Stimulated activated CD4-positive, alpha-beta T cell treated with anti-CD3 and anti-CD28 coated beads, Interleukin-12 subunit alpha, Interleukin-12 subunit beta, amount 100 ng/mL, for 48 hours (primary cell): ENCODE measurements at regions not wholly inside any gene's neighbourhood (a gene's known extent, or its start where the extent isn't known, plus 50 kb on each side); places are given as distances from the start of the nearest gene placed in this dataset.

Experiments
- DNase-seq, 3 donors: peaks; one replicate each; pipeline ENCODE4 v3.0.0-alpha.2; 2020; ENCODE audit warnings: low read depth in 2 of 3, low spot score in 1 of 3

DNA sequence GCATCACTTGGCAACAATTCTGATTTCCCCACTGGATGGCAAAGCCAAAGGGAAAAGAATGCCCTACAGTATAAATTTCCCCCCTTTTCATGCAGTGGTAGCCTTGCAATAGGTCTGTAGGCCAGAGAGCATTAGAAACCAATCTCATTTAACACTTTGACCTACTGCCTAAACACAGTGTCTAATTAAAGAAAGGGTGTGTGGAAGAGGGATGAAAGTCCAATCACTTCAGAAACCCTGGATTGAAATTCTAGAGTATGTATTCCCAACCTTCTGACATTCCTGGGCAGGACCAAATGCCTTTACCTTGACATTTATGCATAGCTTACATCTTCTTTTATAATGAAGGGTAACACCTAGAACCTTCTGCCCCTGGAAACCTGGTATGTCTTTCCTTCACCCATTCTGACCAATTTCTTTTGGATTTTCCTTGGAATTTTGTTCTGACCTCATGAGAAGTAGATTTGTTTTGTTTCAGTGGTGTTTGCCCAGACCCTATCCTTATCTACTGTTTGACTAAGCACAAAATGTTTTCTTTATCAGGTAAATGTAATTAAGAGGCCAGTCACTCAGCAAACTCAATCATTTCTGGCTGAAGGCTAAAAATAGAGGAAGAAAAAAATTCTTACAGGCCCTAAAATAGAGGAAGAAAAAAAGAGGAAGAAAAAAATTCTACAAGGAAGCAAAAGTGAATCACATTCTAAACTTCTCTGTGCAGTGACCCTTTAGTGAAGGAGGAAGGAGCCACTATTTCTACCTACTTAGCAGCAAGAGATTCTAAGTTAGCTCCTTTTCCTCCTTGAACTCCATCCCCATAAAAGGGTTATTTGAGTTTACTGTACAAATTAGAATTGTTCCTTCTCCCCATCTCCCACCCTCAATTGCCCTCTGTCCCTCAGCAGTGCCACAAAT, 129.5 kb upstream of the DSCAM start:
- no peak for DNase-seq

DNA sequence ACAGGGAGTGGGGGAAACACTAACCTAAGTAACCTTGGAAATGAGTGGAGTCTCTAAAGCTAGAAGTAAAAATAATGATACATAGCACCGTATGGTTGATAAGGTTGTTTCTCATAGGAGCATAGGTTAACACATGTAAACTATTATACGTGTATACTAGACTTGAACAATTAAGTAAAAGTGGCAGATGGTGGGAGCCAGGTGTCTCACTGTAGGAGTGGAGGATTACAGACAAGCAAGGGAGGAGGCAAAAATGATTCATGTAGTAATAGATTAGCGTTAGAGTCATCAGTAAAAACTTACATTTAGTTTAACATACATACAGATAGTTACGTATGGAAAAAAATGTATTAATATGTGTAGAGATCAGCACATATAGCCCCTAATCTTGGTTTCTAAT, 138.4 kb upstream of the DSCAM start:
- DNase-seq, result no peak

DNA sequence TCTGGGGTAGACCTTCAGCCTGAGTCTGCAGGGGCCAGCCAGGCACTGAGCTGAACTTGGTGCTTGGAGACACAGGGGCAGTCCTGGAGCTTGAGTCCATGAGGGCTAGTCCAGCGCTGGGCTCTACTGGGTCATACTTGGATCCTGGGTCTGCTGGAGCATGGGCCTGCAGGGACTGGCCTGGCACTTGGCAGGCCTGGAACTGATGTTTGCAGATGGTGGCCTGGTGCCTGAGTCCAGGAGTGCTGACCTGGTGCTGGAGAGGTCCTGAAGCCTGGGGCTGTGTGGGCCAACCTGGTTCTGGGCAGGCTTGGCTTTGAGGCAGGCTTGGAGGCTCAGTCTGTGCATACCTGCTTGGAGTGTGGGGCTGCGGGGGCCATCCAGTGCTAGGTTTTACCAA, 143.4 kb upstream of the DSCAM start:
- no peak for DNase-seq

DNA sequence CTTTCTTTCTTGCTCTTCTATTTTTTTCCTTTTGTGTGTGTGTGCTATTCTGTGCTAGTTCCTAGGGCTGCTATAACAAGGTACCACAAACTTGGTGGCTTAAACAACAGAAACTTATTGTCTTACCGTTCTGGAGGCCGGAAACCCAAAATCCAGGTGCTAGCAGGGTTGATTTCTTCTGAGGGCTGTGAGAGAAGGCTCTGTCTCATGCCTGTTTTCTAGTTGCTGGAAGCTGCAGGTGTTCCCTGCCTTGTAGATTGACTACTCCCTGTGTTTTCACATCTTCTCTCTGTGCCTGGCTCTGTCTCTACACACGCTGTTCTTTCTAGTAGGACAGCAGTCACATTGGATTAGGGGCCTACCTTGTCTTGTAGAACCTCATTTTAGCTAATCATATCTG, 150.9 kb upstream of the DSCAM start:
- DNase-seq, result no peak

DNA sequence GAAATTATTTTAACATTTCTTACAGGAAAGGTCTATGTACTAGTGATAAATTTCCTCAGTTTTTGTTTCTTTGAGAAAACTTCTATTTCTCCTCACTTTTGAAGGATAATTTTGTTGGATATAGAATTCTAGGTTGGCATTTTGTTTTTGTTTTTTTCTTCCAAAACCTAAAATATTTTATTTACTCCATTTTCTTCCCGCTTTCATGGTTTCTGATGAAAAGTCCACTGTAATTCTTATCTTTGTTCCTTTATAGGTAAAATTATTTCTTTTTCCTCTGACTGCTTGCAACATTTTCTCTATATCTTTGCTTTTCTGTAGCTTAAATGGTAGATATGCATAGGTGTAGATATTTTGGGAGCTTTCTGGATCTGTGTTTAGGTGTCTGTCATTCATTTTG, 153.9 kb upstream of the DSCAM start:
- no peak for DNase-seq

- no peak for DNase-seq
These were observed 159.7 kb upstream of the DSCAM start for GRCh38 chr21:41006636-41007035.

- DNase-seq, result no peak
These were observed 159.6 kb upstream of the BACE2 start for GRCh38 chr21:41008351-41008750.

- DNase-seq, result no peak
These were observed 159.0 kb upstream of the BACE2 start for GRCh38 chr21:41008974-41009373.

GRCh38 chr21:41009398-41010100, 158.4 kb upstream of the BACE2 start:
- no peak for DNase-seq

DNA sequence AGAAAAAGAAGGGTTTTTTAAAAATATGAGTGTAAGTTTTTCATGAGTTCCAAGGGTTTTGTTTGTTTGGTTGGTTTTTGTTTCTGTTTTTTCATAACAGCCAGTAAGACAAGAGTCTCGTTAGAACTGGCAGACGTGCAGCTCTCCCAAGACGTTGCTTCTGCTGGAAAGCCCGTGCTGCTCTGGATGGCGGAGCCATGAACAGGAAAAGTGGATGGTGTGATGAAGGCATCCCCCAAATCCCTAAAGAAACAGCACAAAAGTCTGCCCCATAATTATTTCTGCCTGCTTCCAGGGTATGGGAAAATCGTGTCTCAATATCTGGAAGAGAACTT, 157.9 kb upstream of the BACE2 start:
- DNase-seq, result no peak

DNA sequence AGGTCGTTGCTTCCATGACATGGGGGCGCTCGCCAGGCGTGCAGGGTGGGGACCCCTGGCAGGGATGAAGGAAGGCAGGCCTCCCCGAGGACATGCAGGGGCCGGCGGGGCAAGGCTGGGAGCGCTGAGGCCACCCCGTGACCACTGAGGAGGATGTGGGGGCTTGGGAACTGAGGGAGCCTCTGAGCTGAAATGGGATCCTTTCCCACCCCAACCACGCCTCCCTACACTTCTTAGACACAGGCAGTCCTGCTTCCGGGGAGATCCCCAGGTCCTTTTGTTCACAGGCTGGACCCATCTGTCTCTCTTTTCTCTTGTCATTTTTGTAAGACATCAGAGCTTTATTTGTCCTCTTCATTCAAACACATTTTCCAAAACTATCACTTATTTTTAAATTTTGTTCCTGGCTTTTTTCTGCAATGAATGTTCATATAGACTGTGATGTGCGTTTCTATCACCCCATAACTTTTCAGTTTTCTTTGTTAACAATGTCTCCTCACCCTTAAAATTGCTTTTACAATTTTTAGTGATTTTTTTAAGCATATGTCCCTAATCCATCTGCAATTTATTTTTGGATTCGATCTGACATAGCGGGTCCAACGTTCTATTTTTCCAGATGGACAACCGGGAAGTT, 156.7 kb upstream of the BACE2 start:
- no peak for DNase-seq

DNA sequence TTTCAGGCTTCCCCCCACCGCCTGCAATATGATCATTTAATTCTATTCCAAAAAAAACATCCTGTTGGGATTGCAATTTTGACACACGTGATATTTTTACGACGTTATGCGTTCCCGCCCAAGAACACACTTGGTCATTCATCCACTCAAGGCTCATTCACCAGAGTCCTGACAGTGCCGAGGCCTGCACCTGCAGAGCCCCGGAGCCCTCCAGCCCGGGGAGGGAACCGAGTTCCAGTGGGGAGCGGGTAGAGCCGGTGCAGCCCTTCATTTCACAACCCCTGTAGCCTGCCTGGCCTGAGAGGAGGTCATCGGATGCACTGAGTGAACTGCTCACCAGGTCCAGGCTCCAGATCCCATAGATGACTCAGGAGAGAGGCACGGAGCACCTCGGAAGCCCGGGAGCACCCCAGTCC, 156.0 kb upstream of the BACE2 start:
- DNase-seq, result no peak

- no peak for DNase-seq
These were observed 155.5 kb upstream of the BACE2 start for GRCh38 chr21:41012425-41012824.

DNA sequence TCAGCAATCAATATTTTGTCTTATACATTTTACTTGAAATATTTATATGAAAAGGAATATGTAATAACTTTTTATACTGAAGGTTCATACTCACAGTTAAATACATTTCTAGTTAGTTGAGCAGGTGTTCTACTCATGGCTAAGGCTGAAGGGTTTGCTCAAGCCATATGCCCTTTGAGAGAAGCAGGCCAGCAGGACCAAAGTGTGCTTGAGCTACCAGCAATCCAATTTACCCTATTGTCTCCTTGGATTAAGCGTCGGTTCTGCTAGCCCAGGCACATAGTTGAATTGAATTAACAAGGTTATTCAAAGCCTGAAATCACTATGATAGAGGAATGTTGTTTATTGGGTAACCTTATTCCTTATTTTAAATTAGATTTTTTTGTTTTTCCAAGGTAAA, 151.5 kb upstream of the BACE2 start:
- no peak for DNase-seq

DNA sequence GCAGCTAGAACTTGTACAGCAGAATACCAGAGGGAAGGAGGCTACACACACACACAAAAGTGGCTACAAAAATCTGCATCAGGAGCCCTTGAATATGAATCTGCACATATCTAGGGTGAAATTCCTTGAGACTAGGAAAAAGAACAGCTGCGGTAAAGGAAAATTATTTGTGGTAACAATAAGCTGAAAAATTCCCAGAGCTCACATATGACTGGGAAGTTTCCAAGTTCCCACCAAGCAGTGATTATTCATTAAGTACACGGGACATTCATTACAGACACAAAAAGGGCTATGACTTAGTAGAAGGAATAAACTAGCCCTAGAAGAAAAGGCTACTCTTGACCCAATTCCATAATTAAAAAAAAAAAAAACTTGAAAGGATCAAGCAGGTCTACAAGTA, 149.5 kb upstream of the BACE2 start:
- no peak for DNase-seq

GRCh38 chr21:41023936-41024335, 144.0 kb upstream of the BACE2 start:
- DNase-seq, result no peak

DNA sequence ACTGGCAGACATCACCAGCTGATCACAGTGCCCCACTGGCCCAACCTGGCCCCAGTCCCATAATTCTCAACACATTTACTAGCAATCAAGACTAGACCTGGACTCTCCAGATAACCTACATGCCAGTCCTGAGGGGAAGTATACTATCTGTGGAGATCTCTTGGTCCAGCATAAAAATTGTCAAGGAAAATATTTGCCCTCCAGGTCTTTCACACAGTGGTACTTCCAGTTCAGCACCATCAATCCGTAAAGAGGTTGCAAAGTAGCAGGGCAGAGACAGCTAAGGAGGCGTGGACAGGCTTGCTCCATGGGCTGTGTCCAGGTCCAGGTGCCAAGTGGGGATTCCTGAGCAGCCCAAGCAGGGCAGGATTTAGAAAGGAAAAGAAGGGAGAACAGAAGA, 143.6 kb upstream of the BACE2 start:
- no peak for DNase-seq

DNA sequence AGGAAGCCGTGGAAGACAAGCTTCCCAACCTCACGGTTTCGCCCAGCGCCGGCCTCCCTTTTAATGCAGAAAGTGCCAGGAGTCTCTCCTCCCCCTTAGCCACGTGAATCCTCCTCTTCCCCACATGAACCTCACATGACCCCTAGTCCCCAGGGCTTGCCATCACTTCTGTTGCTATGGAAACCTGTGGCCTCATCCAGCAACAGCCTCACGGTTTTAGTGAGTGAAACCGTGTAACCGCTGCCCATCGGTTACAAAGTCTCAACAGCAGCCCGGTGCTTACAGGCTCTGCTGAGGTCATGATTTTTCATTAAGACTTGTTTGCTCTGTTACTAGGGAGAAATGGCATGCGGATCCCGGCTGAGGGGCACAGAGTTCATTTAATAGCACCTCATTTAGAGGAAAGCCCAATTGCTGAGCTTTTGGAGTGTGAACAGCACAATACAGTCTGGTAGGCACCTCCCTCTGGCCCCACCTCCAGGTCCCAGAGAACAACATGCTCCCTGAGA, 143.2 kb upstream of the BACE2 start:
- DNase-seq, result no peak

GRCh38 chr21:41029571-41029970, 138.4 kb upstream of the BACE2 start:
- DNase-seq, result no peak

DNA sequence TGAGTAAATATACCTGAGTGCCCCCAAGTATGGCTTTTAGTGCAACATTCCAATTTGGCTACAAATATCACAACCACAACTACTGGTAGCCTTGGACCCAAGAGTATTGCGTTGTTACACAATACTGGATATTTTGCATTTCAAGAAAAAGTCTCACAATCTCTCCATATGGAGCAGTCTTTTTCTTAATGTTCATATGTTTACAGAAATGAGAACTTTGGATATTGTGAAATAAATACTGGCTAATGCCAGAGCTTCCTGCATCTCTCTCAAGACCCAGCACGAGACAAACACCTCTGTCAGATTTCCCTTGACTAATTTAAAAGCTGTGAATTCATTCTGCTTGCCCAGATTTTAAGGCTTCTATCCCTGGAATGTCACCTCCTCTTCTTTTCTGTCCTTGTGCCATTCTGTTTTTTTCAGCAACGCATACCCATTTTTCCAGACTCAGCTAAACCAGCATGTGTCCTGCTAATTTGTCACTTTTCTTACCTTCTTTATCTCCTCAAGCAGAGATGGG, 136.2 kb upstream of the BACE2 start:
- no peak for DNase-seq

DNA sequence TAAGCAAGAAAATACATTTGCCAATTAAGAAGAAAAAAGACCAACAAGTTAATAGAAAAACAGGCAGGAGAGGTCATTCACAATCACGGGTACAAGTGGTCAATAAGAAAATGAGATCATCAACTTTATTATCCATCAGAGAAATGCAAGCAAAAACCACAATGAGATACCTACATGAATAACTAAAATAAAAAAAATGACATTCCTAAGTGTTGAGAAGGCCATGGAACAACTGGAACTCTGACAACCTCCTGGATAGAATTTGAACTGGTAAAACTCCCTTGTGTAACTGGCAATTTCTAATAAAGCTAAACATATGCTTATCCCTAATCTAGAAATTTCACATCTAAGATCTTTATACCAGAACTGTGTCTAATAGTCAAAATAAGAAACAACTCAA, 135.4 kb upstream of the BACE2 start:
- DNase-seq, result no peak

DNA sequence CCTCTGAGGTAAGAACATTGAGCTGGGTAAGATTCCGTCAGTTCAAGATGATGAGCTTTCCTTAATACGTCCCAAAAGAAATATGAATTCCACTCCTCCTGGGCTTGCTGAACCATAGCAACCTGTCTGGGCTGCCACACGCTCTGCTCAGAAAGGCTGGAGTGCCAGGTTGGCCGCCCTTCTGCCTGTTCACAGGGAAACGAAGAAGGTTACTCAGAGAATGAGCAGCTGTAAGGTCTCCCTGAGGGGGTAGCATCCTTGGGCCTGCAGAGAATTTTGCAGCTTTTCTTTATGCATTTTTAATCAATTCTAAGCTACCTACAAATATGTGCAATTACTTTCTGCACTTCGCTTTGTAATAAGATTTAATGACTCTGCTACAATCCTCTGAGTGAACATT, 130.7 kb upstream of the BACE2 start:
- no peak for DNase-seq
